Lung (tissue), 11 donors: ENCODE measurements at regions not wholly inside any gene's neighbourhood (a gene's known extent, or its start where the extent isn't known, plus 50 kb on each side); places are given as distances from the start of the nearest gene placed in this dataset.
A peak's percentile ranks its signal among the peaks of the same experiment; 100 is the strongest.

Source experiments
- ATAC-seq: fragments of 200-7000 bp; cut with Tn5 transposase; one replicate; pipeline ENCODE4 v1.9.1; 2020; ENCODE audit warnings: moderate number of reproducible peaks; ENCODE audit not compliant: insufficient read depth, low FRiP score
- DNase-seq, 3 donors: peaks; one replicate each; pipeline ENCODE4 v3.0.0-alpha.2; 2013 to 2017
- H3K27ac ChIP-seq, 2 donors: one replicate each; pipeline ENCODE4 v1.5.1; 2013; ENCODE audit warnings: mild to moderate bottlenecking in 2 of 2, moderate library complexity in 2 of 2, control low read depth in 1 of 2, inconsistent platforms in 1 of 2, low read depth in 1 of 2, low read length in 1 of 2
- H3K27me3 ChIP-seq, 3 donors: one replicate each; pipeline ENCODE4 v1.5.1; 2013; ENCODE audit warnings: low read length in 2 of 3; ENCODE audit not compliant: control insufficient read depth in 3 of 3, insufficient read depth in 3 of 3
- H3K36me3 ChIP-seq, 4 donors: one replicate each; pipeline ENCODE4 v1.5.1; 2013; ENCODE audit warnings: low read length in 4 of 4, mild to moderate bottlenecking in 1 of 4, moderate library complexity in 1 of 4; ENCODE audit not compliant: control insufficient read depth in 4 of 4, insufficient read depth in 4 of 4
- H3K4me1 ChIP-seq, 5 donors: one replicate each; pipeline ENCODE4 v1.5.1; 2013; ENCODE audit warnings: low read length in 5 of 5, mild to moderate bottlenecking in 2 of 5, moderate library complexity in 1 of 5; ENCODE audit not compliant: control insufficient read depth in 5 of 5, insufficient read depth in 5 of 5
- H3K4me3 ChIP-seq: one replicate; pipeline ENCODE4 v1.5.1; 2013; ENCODE audit warnings: mild to moderate bottlenecking, control low read depth, moderate library complexity
- H3K9ac ChIP-seq, 2 donors: one replicate each; pipeline ENCODE4 v1.5.1; 2013; ENCODE audit warnings: low read length in 2 of 2, control low read depth in 1 of 2; ENCODE audit not compliant: insufficient read depth in 1 of 2
- H3K9me3 ChIP-seq, 4 donors: one replicate each; pipeline ENCODE4 v1.5.1; 2013; ENCODE audit warnings: low read length in 3 of 4, mild to moderate bottlenecking in 1 of 4, moderate library complexity in 1 of 4; ENCODE audit not compliant: control insufficient read depth in 4 of 4, insufficient read depth in 3 of 4
- WGBS, 2 donors: extraction: QIAGEN DNeasy Blood & Tissue Kit; methylation state at CpG; one replicate each; pipeline ENCODE4 v1.1.7; 2013; 5-methylcytosine and 5-hydroxymethylcytosine counted together
- TF ChIP-seq, protein P1 (sequence below): IDR thresholded peaks from 2 replicates; pipeline ENCODE4 v1.5.1; 2012; ENCODE audit warnings: mild to moderate bottlenecking; ENCODE audit errors: control extremely low read depth, extremely low read depth
- donor health status: control.
- donor health status: control.
- donor health status: Bipolar disorder and iron deficiency.
- donor health status: healthy.
- donor health status: DM: yes; HTN: yes; CAD: no.

DNA sequence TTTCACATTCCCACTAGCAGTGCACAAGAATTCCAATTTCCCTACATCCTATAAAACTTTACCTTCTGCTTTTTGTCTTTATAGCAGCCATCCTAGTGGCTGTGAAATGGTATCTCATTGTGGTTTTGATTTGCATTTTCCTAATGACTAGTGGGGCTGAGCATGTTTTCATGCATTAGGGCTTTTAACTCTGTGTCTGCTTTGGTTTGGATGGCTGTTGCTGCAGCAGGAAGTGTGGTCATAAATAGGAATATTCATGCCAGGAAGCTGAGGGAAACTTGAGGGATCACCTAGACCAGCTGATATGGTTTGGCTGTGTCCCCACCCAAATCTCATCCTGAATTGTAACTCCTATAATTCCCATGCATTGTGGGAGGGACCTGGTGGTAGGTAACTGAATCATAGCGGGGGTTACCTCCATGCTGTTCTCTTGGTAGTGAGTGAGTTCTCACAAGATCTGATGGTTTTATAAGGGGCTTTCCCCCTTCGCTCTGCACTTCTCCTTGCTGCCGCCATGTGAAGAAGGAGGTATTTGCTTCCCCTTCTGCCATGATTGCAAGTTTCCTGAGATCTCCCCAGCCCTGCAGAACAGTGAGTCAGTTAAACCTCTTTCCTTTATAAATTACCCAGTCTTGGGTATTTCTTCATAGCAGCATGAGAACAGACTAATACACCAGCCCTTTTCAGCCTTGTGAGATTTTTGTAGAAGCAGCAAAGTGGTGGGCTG, 181.8 kb upstream of the PITRM1 start:
- ATAC-seq (no peak), DNase-seq (no peak)
- TF ChIP-seq, protein P1, sequence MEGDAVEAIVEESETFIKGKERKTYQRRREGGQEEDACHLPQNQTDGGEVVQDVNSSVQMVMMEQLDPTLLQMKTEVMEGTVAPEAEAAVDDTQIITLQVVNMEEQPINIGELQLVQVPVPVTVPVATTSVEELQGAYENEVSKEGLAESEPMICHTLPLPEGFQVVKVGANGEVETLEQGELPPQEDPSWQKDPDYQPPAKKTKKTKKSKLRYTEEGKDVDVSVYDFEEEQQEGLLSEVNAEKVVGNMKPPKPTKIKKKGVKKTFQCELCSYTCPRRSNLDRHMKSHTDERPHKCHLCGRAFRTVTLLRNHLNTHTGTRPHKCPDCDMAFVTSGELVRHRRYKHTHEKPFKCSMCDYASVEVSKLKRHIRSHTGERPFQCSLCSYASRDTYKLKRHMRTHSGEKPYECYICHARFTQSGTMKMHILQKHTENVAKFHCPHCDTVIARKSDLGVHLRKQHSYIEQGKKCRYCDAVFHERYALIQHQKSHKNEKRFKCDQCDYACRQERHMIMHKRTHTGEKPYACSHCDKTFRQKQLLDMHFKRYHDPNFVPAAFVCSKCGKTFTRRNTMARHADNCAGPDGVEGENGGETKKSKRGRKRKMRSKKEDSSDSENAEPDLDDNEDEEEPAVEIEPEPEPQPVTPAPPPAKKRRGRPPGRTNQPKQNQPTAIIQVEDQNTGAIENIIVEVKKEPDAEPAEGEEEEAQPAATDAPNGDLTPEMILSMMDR, result no peak
- no peak overlapping the region for H3K4me3 ChIP-seq
- H3K4me1 ChIP-seq, result peaks cover 0 to 7% (median 2%) of the 10 kb centered on the region in 5 donors
- H3K27ac ChIP-seq, result no peak overlapping the region
- no peaks in the 10 kb centered on the region for H3K27me3 ChIP-seq
- H3K36me3 ChIP-seq, result no peaks in the 10 kb centered on the region
- H3K9ac ChIP-seq, result no peak overlapping the region
- peaks cover 0 to 6% (median 0%) of the 10 kb centered on the region in 4 donors for H3K9me3 ChIP-seq
- WGBS, 2 donors, result 64 to 86% methylated on average over 3 of the region's 3 CpGs

DNA sequence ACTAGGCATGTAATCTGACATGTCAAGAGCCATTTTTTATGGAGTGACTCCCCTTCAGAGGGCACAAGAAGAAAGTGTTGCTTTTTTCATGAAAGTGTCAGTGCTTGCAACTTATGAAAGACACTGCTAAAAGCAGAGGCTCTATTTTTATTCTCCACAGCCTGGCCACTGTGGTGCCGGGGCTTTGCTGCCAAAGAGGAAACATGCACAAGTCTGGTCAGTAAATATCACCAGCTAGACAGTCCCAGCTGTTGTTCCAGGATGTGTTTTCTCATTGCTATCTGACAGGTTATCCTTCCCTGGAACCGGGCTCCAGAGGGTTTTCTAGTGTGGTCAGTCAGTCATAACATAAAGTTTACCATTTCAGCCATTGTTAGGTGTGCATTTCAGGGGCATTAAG, 180.7 kb upstream of the PITRM1 start:
- H3K27ac ChIP-seq, result no peak overlapping the region
- peaks cover 0 to 2% (median 0%) of the 10 kb centered on the region in 4 donors for H3K9me3 ChIP-seq
- 16 to 21% methylated on average over 2 of the region's 2 CpGs for WGBS, 2 donors
- no peaks in the 10 kb centered on the region for H3K27me3 ChIP-seq
- no peak overlapping the region for H3K4me3 ChIP-seq
- H3K9ac ChIP-seq, result no peak overlapping the region
- TF ChIP-seq, protein P1, result no peak
- peaks cover 0 to 7% (median 2%) of the 10 kb centered on the region in 5 donors for H3K4me1 ChIP-seq
- ATAC-seq, result no peak
- DNase-seq, result peak in 2 of 3 donors; percentile 43 to 51
- H3K36me3 ChIP-seq, result no peaks in the 10 kb centered on the region

DNA sequence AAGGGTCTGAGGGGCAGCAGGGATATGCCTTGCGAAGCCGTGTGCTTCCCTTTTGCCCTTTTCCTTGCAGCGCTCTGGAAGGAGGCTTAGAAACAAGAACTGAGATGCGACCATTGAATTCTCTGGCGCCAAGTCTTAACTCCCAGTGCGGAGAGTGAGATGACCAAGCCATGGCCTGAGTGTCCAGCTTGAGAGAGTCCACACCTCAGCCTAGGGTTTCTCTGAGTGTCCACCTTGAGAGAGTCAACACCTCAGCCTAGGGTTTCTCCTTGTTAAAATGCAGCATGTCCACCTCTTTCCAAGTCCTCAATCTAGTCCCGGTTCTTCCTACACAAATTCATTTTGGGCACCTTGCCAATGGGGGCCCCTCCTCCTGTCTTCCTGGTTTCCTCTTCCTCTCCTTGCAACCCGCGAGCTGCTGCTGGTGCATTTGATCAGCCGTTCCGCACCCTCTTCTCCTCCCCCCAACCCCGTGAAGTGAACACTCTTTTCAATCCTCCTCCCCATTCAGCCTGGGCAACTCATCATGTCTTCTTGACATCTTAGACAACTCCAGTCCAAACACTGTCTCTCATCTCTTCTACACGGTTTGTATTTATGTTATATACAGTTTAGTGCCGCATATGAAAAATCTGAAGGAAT, 178.2 kb upstream of the PITRM1 start:
- ATAC-seq, result no peak
- peaks cover 0 to 7% (median 2%) of the 10 kb centered on the region in 5 donors for H3K4me1 ChIP-seq
- H3K27ac ChIP-seq, result no peak overlapping the region
- no peak overlapping the region for H3K9ac ChIP-seq
- TF ChIP-seq, protein P1, result no peak
- peaks cover 0 to 6% (median 0%) of the 10 kb centered on the region in 3 donors for H3K27me3 ChIP-seq
- DNase-seq, result peak; percentile 48 to 67 (median 50)
- 46 to 55% methylated on average over 14 of the region's 14 CpGs for WGBS, 2 donors
- H3K36me3 ChIP-seq, result no peaks in the 10 kb centered on the region
- H3K9me3 ChIP-seq, result no peaks in the 10 kb centered on the region
- H3K4me3 ChIP-seq, result no peak overlapping the region
